AG10803 (cell line): ENCODE measurements at regions not wholly inside any gene's neighbourhood (a gene's known extent, or its start where the extent isn't known, plus 50 kb on each side); places are given as distances from the start of the nearest gene placed in this dataset.

Experiments used
- DNase-seq: peaks from one replicate; pipeline ENCODE4 v3.0.0; 2010; ENCODE audit warnings: low read depth
- H3K4me3 ChIP-seq: 2 replicates; pipeline ENCODE4 v1.5.1; 2011; ENCODE audit warnings: mild to moderate bottlenecking, low read length, control low read depth
- CTCF ChIP-seq: conservative IDR thresholded peaks from 2 replicates; pipeline ENCODE4 v1.5.1; 2011; ENCODE audit warnings: mild to moderate bottlenecking, low read length, control low read depth, inconsistent platforms

- no peak for DNase-seq
- no peak overlapping the region for H3K4me3 ChIP-seq
- no peak for TF ChIP-seq CTCF
Observed at GRCh38 chr9:111149018-111149759, 110.9 kb upstream of the LPAR1 start.

GRCh38 chr9:111148052-111149017, 110.1 kb upstream of the LPAR1 start:
- peak; percentile 26 for DNase-seq
- no peak for TF ChIP-seq CTCF
- H3K4me3 ChIP-seq = no peak overlapping the region

GRCh38 chr9:111147041-111147440, 108.8 kb upstream of the LPAR1 start:
- TF ChIP-seq CTCF = no peak
- no peak overlapping the region for H3K4me3 ChIP-seq
- no peak for DNase-seq

- TF ChIP-seq CTCF = no peak
- no peak overlapping the region for H3K4me3 ChIP-seq
- DNase-seq = no peak
Observed at GRCh38 chr9:111144741-111145140, 106.5 kb upstream of the LPAR1 start.

GRCh38 chr9:111136180-111136579, 97.9 kb upstream of the LPAR1 start:
- TF ChIP-seq CTCF = no peak
- no peak overlapping the region for H3K4me3 ChIP-seq
- no peak for DNase-seq

- DNase-seq = no peak
- H3K4me3 ChIP-seq = no peak overlapping the region
- TF ChIP-seq CTCF = no peak
Observed at GRCh38 chr9:111131211-111131610, 92.9 kb upstream of the LPAR1 start.

- TF ChIP-seq CTCF = no peak
- DNase-seq = no peak
- H3K4me3 ChIP-seq = no peak overlapping the region
Observed at GRCh38 chr9:111120526-111120925, 82.3 kb upstream of the LPAR1 start.
